Hepatocyte (in vitro differentiated cells): ENCODE measurements at regions not wholly inside any gene's neighbourhood (a gene's known extent, or its start where the extent isn't known, plus 50 kb on each side); places are given as distances from the start of the nearest gene placed in this dataset.

Experiments used
- DNase-seq: peaks from one replicate; pipeline ENCODE4 v3.0.0-alpha.2; 2016; ENCODE audit warnings: low spot score
- H2AFZ ChIP-seq: fragments of 200-600 bp; sonication (generic); 2 replicates; pipeline ENCODE4 v1.6.0; 2016; ENCODE audit warnings: antibody characterized with exemption, mild to moderate bottlenecking
- H3K27ac ChIP-seq: fragments of 200-600 bp; sonication (generic); 2 replicates; pipeline ENCODE4 v1.5.1; 2016; ENCODE audit warnings: mild to moderate bottlenecking
- H3K27me3 ChIP-seq: fragments of 200-600 bp; sonication (generic); 2 replicates; pipeline ENCODE4 v1.6.1; 2016
- H3K36me3 ChIP-seq: fragments of 200-600 bp; sonication (generic); replicated peaks from 2 replicates; pipeline ENCODE4 v1.5.1; 2016; ENCODE audit warnings: low read depth; ENCODE audit not compliant: insufficient read depth
- H3K4me1 ChIP-seq: fragments of 200-600 bp; sonication (generic); 2 replicates; pipeline ENCODE4 v1.5.1; 2016; ENCODE audit warnings: mild to moderate bottlenecking, moderate library complexity; ENCODE audit not compliant: insufficient read depth
- H3K4me2 ChIP-seq: fragments of 200-600 bp; sonication (generic); 2 replicates; pipeline ENCODE4 v1.6.0; 2016
- H3K4me3 ChIP-seq: fragments of 200-600 bp; sonication (generic); 2 replicates; pipeline ENCODE4 v1.5.1; 2016; ENCODE audit warnings: mild to moderate bottlenecking
- H3K79me2 ChIP-seq: fragments of 200-600 bp; sonication (generic); 2 replicates; pipeline ENCODE4 v1.6.0; 2017; ENCODE audit warnings: mild to moderate bottlenecking
- H3K9me2 ChIP-seq: fragments of 200-600 bp; sonication (generic); replicated peaks from 2 replicates; pipeline ENCODE4 v1.6.0; 2017; ENCODE audit warnings: mild to moderate bottlenecking; ENCODE audit not compliant: insufficient read depth
- H3K9me3 ChIP-seq: fragments of 200-600 bp; sonication (generic); 2 replicates; pipeline ENCODE4 v1.5.1; 2016; ENCODE audit warnings: low read depth, mild to moderate bottlenecking
- H4K20me1 ChIP-seq: fragments of 200-600 bp; sonication (generic); 2 replicates; pipeline ENCODE4 v1.6.0; 2016; ENCODE audit warnings: mild to moderate bottlenecking; ENCODE audit not compliant: insufficient read depth, poor library complexity, severe bottlenecking
- EZH2 ChIP-seq: fragments of 200-600 bp; sonication (generic); IDR thresholded peaks from 2 replicates; pipeline ENCODE4 v1.6.1; 2016; ENCODE audit warnings: antibody characterized with exemption, mild to moderate bottlenecking, borderline replicate concordance
- EZH2phosphoT487 ChIP-seq: fragments of 200-600 bp; sonication (generic); IDR thresholded peaks from one replicate; pipeline ENCODE4 v1.6.1; 2018; ENCODE audit warnings: antibody characterized with exemption, mild to moderate bottlenecking, low read depth, moderate library complexity; ENCODE audit not compliant: unreplicated experiment, severe bottlenecking
- WGBS: methylation state at CpG from one replicate; pipeline ENCODE4 v1.1.6; 2016; ENCODE audit warnings: low lambda C conversion rate; ENCODE audit errors: missing lambda C conversion rate; 5-methylcytosine and 5-hydroxymethylcytosine counted together
- TF ChIP-seq, protein P1 (sequence below): fragments of 200-600 bp; sonication (generic); IDR thresholded peaks from 2 replicates; pipeline ENCODE4 v1.5.1; 2016; ENCODE audit warnings: antibody characterized with exemption, mild to moderate bottlenecking; ENCODE audit not compliant: poor library complexity

DNA sequence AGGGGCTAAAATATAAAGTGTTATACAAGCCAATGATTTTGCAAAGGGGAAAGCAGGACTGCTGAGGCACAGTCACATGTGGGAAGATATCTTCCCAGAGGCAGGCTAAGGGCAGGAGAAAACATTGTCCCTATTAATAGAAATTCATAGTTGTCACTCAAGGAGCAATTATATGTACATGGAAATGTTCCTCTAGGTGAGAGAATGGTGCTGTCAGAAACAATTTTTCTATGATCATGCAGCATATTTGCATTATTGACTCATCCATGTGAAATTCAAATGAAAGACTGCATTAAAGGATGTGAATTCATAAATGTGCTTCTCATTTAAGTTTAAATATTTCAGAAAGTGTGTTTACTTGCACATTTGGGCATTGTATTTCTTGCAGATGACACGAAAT is 775.9 kb upstream of the CDH9 start:
- Histone ChIP-seq H3K4me1 (no peaks in the 10 kb centered on the region), H3K27me3 (no peaks in the 10 kb centered on the region), H3K79me2 (no peaks in the 10 kb centered on the region), H3K4me3 (no peak overlapping the region), H3K9me3 (no peaks in the 10 kb centered on the region), H3K9me2 (no peaks in the 10 kb centered on the region), H3K27ac (no peak overlapping the region), H2AFZ (no peak overlapping the region), H3K36me3 (no peaks in the 10 kb centered on the region), H4K20me1 (no peaks in the 10 kb centered on the region), H3K4me2 (no peak overlapping the region)
- 88% methylated on average over 1 of the region's 1 CpG for WGBS
- TF ChIP-seq EZH2 (no peak), EZH2phosphoT487 (no peak)
- TF ChIP-seq, protein P1, sequence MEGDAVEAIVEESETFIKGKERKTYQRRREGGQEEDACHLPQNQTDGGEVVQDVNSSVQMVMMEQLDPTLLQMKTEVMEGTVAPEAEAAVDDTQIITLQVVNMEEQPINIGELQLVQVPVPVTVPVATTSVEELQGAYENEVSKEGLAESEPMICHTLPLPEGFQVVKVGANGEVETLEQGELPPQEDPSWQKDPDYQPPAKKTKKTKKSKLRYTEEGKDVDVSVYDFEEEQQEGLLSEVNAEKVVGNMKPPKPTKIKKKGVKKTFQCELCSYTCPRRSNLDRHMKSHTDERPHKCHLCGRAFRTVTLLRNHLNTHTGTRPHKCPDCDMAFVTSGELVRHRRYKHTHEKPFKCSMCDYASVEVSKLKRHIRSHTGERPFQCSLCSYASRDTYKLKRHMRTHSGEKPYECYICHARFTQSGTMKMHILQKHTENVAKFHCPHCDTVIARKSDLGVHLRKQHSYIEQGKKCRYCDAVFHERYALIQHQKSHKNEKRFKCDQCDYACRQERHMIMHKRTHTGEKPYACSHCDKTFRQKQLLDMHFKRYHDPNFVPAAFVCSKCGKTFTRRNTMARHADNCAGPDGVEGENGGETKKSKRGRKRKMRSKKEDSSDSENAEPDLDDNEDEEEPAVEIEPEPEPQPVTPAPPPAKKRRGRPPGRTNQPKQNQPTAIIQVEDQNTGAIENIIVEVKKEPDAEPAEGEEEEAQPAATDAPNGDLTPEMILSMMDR = no peak
- no peak for DNase-seq

DNA sequence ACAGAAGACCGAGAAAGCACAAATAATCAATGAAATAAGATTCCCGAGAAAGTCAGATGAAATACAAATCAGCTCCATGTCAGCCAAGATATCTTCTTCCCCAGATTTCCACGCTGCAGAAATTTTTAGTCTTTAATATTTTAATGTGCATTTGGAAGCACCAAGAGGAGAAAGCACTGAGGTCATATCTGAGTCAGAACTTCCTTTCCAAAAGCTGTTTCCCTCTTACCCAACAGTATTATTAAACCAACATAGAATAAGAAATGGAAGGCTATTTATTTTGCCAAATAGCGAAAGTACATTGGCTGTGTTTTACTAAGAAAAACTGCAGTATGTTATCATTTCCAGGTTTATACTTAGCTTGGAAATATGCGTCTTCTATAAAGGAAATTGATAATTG is 772.1 kb upstream of the CDH9 start:
- DNase-seq = no peak
- H3K27ac ChIP-seq = no peak overlapping the region
- WGBS = 90% methylated on average over 5 of the region's 5 CpGs
- no peak overlapping the region for H3K4me3 ChIP-seq
- no peak overlapping the region for H3K4me2 ChIP-seq
- no peaks in the 10 kb centered on the region for H3K27me3 ChIP-seq
- TF ChIP-seq EZH2 (no peak), EZH2phosphoT487 (no peak)
- TF ChIP-seq, protein P1 = no peak
- H3K36me3 ChIP-seq = no peaks in the 10 kb centered on the region
- no peaks in the 10 kb centered on the region for H4K20me1 ChIP-seq
- no peak overlapping the region for H2AFZ ChIP-seq
- no peaks in the 10 kb centered on the region for H3K9me2 ChIP-seq
- no peaks in the 10 kb centered on the region for H3K79me2 ChIP-seq
- H3K4me1 ChIP-seq = no peaks in the 10 kb centered on the region
- H3K9me3 ChIP-seq = no peaks in the 10 kb centered on the region

GRCh38 chr5:27797220-27797619 is 758.8 kb upstream of the CDH9 start:
- Histone ChIP-seq H3K9me2 (no peaks in the 10 kb centered on the region), H3K79me2 (no peaks in the 10 kb centered on the region), H4K20me1 (no peaks in the 10 kb centered on the region), H3K27me3 (no peaks in the 10 kb centered on the region), H3K9me3 (no peaks in the 10 kb centered on the region), H3K4me1 (no peaks in the 10 kb centered on the region), H3K36me3 (no peaks in the 10 kb centered on the region), H3K4me3 (no peak overlapping the region), H3K27ac (no peak overlapping the region), H2AFZ (no peak overlapping the region), H3K4me2 (no peak overlapping the region)
- 93% methylated on average over 1 of the region's 1 CpG for WGBS
- DNase-seq = no peak
- TF ChIP-seq EZH2phosphoT487 (no peak), EZH2 (no peak)
- TF ChIP-seq, protein P1 = no peak

DNA sequence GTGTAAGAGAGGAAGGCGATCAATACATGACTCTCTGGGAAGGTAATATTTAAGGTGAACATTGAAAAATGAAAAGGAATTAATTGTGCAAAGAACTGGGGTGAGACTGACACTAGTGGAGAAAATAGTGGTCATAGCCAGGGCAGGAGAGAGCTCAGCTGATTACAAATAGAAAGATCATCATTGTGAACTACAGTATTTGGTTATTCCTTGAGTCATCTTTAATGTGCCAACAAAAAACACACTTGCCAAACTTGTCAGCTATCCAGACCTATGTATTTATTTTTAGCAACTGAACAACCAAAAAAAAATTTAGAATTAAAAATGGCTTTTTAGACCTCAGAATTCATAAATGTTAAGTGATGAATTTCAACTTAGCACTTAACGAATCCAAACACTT is 749.8 kb upstream of the CDH9 start:
- 91% methylated on average over 2 of the region's 2 CpGs for WGBS
- no peak for TF ChIP-seq EZH2
- no peak for TF ChIP-seq EZH2phosphoT487
- TF ChIP-seq, protein P1 = no peak

More for the DNA sequence above, 749.8 kb upstream of the CDH9 start:
- Histone ChIP-seq H3K4me3 (no peak overlapping the region), H3K9me3 (no peaks in the 10 kb centered on the region), H3K9me2 (no peaks in the 10 kb centered on the region), H3K27ac (no peak overlapping the region), H3K36me3 (no peaks in the 10 kb centered on the region), H3K27me3 (no peaks in the 10 kb centered on the region), H4K20me1 (no peaks in the 10 kb centered on the region), H3K4me2 (no peak overlapping the region), H2AFZ (no peak overlapping the region), H3K4me1 (no peaks in the 10 kb centered on the region), H3K79me2 (no peaks in the 10 kb centered on the region)
- DNase-seq = no peak
